Right ventricle myocardium inferior (tissue), 1 donor: ENCODE measurements at regions not wholly inside any gene's neighbourhood (a gene's known extent, or its start where the extent isn't known, plus 50 kb on each side); places are given as distances from the start of the nearest gene placed in this dataset.

ENCODE experiments used
- ATAC-seq: fragments of 200-7000 bp; cut with Tn5 transposase; one replicate; pipeline ENCODE4 v1.9.1; 2020; ENCODE audit warnings: mild to moderate bottlenecking, moderate library complexity
- DNase-seq: peaks from one replicate; pipeline ENCODE4 v3.0.0; 2021; ENCODE audit errors: missing footprints
- intact Hi-C: fragments of 100-400 bp; cut with DNase I; formaldehyde crosslinking; loops from one replicate; pipeline ENCODE4 v1.11.0; 2022
- donor health status: DM: no; HTN: yes; CAD: no; lungs with severe emphysema.

DNA sequence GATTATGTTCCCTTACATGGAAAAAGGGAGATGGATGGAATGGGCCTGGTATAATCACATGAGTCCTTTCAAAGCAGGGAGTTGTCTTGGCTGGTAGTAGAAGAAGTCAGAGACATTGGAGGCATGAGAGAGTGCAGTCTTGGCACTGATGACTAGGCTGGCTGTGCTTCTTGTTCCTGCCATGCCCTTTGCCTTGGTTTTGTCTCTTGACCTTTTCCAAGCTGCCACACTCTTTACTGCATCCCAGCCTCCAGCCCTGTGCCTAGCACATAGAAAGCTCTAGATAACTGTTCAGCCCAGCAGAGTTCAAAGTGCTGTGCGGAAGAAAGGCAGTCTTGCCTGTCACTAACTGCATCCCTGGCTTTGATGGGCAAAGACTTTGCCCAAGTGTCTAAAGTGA is 412.6 kb downstream of the PRDM2 start:
- no peak for DNase-seq

DNA sequence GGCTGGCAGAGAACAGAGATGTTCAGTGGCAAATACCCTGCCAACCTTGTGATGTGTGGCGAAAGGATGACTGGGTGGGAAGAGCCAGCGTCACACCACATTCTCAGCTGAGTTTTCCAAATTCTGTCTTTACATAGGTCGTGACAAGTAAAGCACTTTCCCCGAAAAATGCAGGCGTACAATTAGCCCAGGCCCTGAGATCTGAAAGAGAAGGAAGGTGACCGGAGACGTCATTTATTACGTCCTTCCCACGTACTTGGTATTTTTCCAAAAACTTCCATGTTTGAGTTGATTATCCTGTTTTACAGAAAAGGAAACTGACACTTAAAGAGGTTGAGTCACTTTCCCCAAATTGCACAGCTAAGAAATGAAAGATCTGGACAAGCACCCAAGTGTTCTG is 413.3 kb downstream of the PRDM2 start:
- DNase-seq: no peak
- intact Hi-C loops: loop anchor here (5.0 kb wide), 2 partner anchors 619 to 934 kb away; no protein-coding TSS in a partner anchor
- ATAC-seq: no peak

More for the DNA sequence above, 412.6 kb downstream of the PRDM2 start:
- intact Hi-C loops: loop anchor here (5.0 kb wide), 2 partner anchors 620 to 935 kb away; no protein-coding TSS in a partner anchor
- peak; percentile 23 for ATAC-seq

DNA sequence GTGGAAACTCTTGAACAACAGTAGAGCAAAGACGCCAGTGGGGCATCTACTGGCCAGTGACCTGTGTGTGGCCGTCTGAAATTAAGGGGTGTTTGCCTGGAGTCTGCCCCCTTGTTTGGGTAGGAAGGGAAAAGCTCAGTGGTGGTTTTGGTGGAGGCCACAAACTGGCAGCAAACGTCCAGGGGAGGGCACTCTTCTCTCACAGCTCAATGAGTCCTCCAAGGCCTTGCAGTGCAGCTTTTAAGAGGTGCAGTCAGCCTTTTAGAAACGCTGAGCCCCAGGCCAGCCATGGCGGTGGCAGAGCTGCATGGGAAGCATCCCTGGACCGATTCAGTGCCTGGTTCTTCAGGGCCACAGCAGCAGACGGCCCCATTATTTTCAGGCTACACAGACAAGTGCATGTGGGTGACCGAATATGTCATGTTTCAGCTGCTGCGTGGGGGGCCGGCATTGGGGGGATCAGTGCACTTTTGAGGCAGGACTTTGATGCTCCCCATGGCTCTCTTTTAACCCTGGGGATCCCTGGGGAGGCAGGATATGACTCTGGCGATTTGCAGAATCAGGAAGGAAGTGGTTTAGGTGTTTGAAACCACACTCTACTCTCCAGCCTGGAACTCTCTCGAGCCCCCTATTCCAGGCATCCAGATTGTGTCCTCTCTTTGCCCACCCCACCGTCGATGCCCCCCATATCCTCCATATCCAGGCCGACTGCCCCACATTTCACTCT is 414.0 kb downstream of the PRDM2 start:
- intact Hi-C loops: loop anchor here (5.0 kb wide), 2 partner anchors 618 to 933 kb away; no protein-coding TSS in a partner anchor
- ATAC-seq (peak; percentile 73), DNase-seq (no peak)

DNA sequence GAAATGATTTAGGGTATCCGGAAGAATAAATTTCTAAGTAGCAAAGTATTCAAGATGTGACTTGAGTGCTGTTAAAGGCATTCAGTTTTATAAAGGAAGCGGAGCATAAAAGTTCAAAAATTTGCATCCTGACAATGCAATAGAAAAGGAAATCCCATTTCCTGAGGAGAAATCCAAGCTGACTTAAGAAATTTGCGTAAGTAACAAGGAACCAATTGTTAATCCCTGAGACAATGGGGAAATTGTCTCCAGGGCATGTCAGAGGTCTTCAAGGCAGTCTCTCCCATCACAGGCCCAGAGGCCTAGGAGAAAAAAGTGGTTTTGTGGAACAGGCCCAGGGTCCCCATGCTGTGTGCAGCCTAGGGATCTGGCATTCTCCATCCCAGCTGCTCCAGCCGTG is 416.0 kb downstream of the PRDM2 start:
- no peak for DNase-seq
- ATAC-seq: no peak
- intact Hi-C loops: no loop called here

DNA sequence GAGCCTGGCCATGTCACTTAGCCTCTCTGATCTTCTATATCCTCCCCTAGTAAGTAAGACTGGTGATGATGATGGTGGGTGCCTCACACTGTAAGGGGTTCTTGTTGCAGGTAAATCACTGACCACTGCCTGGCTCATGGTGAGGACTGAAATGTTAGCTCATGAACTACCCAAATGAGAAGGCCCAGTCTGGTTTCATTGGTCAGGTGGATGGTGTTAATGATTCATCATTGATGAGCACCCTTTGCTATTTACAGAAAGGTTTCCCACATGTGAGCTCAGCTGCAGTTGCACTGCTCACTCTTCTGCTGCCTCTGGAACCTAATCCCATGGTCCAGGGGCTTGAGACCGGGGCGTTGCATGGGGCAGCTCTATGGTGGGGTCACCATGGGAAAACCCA is 417.7 kb downstream of the PRDM2 start:
- DNase-seq: no peak
- intact Hi-C loops: no loop called here
- no peak for ATAC-seq

DNA sequence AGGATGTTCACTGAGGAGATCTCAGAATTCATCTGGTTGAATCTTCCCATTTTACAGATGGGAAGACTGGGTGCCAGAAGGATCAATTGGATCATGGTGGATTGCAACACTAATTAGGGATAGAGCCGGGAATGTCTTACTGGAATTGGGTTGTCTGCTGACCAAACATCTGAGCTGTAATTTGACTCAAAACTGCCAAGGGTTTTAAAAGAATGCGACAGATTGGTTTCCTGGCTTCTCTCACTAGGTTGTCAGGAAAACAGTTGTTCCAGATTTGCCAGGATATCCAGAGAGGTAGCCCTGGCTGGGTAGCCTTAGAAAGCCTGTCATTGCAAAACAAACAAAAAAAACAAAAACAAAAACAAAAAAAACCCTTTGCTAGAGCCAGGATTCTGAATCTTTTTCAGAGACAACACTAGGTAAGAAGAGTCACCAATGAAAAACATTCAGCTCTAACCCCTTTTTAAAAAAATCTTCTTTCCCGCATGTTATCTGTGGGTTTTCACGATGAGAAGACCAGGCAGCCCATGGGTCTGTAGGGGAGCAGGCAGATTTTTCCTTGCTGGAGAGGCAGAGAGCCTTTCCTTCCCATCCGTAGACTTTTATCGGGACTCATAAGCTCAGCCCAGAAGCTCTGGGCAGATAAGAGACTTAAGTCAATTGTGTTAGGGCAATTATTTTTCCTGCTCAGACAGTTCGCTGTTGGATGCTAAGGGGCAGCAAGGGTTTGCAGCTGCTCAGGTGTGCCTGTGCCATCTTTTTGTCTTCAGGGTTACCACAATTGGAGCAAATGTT is 418.9 kb downstream of the PRDM2 start:
- no peak for DNase-seq
- intact Hi-C loops: no loop called here
- ATAC-seq: peak; percentile 23

DNA sequence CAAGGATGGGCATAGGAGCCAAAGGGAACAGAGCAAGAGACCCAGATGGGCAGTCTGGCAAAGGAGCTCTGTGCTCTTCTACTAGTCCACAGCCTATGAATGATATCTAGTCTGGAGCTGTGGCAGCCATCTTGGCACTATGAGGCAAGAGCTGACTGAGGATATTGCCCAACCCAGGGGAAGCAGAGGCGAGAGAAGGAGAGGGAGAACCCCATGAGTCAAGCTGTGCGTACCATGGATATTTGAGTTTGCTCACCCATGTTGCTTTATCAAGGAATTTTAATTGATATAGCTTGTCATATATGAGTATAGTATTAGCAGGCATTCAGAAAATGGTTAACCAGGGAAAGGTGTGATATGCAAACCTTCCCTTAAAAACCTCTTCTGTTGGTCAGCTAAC is 420.9 kb downstream of the PRDM2 start:
- ATAC-seq (no peak), DNase-seq (no peak)
- intact Hi-C loops: no loop called here

DNA sequence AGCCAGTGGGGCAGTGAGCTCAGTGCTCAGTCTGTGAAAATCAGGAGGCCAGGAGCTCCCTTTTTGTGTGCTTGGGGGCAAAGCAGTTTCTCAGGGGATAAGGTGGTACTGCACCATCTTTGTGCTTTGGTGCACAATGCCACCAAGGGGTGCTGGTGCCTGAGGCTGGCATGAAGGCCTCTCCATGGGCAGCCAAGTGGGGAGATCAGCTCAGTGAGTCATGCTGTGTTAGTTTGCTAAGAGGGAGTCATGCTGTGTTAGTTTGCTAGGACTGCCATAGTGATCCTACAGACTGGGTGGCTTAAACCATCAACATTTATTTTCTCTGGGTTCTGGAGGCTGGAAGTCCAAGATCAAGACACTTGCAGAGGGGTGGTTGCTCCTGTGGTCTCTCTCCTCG is 428.1 kb downstream of the PRDM2 start:
- ATAC-seq (no peak), DNase-seq (no peak)
- intact Hi-C loops: no loop called here

DNA sequence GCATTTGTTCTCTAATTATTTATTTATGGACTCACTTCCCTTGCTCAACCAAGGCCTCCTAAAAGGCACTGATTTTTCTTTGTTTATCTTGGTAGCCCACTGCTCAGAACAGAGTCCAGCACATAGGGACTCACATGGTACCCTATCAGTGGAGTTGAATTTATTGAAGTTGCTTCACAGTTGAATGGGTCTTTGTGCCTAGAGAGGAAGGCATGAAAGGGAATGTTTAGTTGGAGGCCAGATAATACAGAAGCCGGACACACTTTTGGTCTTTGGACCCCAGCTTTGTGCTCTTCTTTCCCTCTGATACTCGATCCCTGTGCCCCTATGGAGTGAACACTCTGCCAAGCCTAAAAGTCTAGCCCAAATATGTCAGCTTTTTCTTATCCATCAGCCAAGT is 429.0 kb downstream of the PRDM2 start:
- no peak for DNase-seq
- ATAC-seq: no peak
- intact Hi-C loops: no loop called here

DNA sequence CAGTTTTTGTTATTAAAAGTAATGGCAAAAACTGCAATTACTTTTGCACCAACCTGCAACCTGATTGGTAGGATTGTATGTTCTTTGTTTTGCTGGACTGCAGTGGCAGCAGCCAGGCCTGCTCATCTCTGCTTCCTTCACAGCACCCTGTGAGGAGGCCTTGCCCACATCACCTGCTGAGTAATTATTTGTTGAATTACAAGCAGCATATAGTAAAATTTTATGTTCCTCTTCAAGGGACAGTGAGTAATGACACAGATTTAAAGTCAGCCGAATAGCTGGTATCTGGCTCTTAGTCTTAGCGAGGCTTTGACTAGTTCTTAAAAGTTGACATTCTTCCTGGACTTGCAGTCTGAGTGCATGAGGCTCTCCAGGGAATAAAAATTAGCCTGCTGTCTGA is 435.1 kb downstream of the PRDM2 start:
- DNase-seq (no peak), ATAC-seq (no peak)
- intact Hi-C loops: no loop called here

DNA sequence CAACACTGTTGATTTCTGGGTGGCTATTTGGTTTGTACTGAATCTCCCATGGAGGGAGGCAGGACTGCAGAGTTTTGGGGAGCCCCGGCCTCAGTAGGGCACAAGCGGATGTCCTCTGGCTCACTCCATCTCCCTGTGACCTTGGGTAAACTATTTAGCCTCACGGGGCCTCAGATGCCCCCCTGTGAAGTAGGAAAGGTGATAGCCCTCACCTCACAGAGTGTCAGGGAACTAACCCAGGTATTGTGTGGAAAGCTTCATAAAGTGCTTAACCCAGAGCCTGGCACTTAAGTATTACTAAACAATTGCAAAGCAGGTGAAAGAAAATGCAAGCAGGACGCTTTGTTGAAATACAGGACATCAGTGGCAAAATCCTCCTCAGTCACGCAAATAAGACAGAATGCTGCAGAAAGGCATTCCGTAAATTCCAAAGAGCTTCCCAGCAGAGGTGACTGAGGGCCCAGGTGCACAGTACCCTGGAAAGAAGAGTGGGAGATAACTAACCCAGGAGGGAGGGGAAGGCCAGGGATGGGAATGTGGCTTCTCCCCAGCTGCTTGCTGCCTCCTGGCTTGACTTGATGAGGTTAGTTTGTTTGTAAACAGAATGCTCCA is 436.3 kb downstream of the PRDM2 start:
- intact Hi-C loops: no loop called here
- ATAC-seq (no peak), DNase-seq (no peak)

DNA sequence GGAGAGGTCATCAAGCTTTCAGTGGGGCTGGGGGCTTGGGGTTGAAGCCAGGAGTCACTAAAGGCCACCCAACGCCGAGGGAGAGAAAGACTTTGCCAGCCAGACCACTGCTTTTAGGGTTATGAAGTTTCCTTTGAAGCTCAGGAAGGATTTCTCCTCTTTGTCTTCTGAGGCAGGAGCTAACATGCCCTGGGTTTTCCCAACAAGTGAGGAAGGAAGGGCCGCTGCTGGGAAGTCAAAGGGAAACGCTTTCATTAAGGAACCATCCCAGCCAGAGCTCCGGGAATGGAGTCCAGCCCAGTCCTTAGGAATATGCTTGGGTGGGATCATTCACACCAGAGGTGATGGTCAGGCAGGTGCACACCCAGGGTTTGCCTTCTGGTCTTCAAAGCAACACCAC is 436.9 kb downstream of the PRDM2 start:
- intact Hi-C loops: no loop called here
- ATAC-seq (no peak), DNase-seq (no peak)

DNA sequence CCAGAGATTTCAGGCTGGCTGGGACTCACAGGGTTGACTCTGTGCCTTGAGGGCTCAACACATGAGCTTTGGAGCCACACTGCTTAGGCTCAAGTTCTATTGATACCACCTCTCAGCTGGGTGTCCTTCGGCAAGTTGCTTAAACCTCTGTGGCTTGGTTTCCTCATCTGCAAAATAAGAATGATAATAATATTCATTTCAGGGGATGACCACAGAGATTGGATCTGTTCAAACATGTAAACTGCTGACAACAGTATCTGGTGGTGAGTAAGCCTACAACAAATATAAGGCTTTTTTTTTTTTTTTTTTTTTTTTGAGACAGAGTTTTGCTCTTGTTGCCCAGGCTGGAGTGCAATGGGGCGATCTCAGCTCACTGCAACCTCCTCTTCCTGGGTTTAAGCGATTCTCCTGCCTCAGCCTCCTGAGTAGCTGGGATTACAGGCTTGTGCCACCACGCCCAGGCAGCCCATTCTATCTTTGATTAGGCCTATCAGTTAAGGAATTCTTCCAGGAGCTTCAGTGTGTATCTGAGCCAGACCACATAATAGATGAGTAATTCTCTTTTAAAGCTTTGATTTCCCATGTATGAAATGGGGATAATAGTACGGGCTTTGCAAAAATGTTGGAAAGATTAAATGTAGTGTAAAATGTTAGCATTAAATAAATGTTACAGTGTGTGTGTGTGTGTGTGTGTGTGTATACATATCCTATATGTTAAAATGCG is 437.6 kb downstream of the PRDM2 start:
- ATAC-seq (no peak), DNase-seq (no peak)
- intact Hi-C loops: no loop called here

DNA sequence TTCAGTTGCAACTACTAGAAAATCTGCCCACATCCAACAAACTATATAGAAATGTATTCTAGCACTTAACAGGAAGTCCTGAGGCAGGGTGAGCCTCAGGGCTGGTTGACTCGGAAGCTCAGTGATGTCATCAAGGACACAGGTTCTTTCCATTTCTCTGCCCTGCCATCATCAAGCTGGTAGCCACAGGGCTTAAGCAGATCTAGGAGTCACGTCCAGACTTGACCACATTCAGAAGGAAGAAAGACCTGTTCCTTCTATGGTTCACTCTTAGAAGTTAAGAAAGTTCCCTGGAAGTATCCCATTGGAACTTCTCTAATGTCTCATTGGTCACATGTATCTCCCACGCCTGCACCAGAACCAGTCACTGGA is 438.1 kb downstream of the PRDM2 start:
- DNase-seq (no peak), ATAC-seq (no peak)
- intact Hi-C loops: no loop called here

DNA sequence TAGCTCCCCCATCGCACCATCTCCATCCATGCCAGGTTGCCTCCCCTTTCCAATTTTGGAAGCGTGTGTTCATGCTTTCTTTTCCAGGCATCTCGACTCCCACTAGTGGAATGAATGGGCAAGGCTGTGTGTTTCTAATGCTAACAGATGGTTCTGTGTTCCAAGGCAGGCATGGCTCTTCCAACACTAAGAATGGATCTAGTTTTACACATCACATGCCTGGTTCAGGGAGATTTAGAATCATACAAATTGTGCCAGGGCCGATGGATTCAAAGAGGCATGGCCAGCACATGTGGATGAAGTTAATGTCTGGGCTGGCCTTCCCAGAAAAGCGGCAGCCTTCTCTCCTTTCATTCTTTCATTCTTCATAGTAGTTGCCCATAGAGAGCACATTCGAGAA is 438.7 kb downstream of the PRDM2 start:
- ATAC-seq (no peak), DNase-seq (no peak)
- intact Hi-C loops: no loop called here

DNA sequence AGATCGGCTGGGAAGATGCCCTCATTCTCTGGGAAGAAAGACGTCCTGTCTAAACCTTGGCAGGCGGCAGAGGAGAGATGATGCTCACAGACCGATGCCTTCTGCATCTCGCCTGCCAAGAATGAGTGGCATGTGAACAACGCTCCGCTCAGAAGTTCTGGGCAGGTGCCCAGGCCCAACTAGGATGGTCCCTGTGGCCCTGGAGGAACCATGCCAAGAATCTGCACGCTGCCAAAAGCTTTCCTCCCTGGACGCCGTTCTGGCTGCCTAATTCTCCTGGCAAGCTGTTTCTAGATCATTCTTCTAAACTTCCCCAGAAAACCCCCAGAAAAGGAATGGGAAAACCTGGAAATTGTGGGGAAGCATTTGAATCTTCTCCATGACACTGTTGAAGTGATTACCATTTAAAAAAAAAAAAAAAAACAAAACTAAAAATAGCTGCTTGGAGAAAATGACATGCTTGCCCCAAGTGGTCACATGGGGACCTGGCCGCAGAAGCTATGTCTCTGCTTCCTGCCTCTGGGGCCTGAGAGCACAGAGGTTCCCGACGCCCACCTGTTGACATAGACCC is 440.9 kb downstream of the PRDM2 start:
- intact Hi-C loops: no loop called here

DNA sequence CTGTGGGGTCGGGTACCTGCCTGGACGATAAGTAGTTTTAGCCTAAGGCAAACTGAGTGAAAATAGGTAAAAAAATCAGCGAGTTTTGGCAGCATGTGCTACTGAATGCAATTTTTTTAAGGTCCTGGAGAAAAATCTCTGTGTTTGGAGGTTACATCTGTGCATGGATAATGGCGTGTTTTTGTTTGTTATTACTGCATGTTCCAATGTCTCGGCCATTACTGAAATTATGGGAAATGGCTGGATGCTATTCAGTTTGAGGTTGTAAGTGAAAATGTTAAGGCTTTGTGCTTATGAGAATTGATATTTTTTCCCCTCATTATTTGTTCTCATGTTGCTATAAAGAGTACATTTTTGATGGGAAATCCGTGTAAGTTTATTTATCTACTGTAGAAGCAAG is 441.7 kb downstream of the PRDM2 start:
- intact Hi-C loops: no loop called here
- no peak for ATAC-seq
- DNase-seq: no peak

More for the DNA sequence above, 440.9 kb downstream of the PRDM2 start:
- DNase-seq: peak; percentile 81
- peak; percentile 85 for ATAC-seq

DNA sequence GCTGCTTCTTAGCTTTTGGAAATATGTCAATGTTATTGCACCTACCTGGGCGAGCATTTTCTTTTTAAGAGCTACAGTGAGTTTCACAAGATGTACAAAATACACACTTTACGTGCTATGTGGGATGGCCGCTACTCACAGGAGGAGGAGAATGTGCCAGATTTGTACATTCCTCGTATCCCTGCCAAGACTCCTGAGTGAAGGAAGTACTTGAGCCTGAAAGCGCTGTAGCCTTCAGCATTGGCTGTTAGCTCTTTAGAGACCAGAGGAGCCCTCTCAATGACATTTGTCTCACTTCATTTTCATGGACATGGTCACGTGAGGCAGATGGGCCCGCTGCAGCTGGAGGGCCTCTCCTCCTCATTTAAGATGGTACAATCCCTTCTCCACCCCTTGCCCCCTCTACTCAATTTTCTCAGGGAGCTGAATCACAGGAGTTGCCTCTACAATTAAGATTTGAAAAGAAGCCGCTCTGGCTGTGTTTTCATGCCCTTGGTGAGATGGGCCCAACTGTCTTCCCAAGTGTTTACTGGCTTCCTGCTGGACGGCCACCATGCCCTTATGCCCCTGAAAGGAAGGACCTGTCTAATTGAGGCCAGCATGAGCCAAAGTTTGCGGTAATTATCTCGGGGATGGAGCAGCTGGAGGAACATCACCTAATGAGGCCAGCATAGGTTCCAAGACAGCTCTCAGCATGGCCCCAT is 442.6 kb downstream of the PRDM2 start:
- peak; percentile 49 for ATAC-seq
- intact Hi-C loops: no loop called here
- DNase-seq: no peak
